Midbrain (tissue), 1 donor: ENCODE measurements at regions not wholly inside any gene's neighbourhood (a gene's known extent, or its start where the extent isn't known, plus 50 kb on each side); places are given as distances from the start of the nearest gene placed in this dataset.
"Not testable (repeated sequence)": the region's sequence is repeated elsewhere in the genome, so short reads cannot be mapped to it uniquely, and the experiment has no call there.

Source experiments
- DNase-seq: peaks from one replicate; lab custom pipeline; 2025; lab: John Stamatoyannopoulos, UW

GRCh38 chr10:131363416-131363815 is 51.9 kb upstream of the TCERG1L start:
- no peak for DNase-seq

GRCh38 chr10:131371571-131371970 is 60.0 kb upstream of the TCERG1L start:
- no peak for DNase-seq

- no peak for DNase-seq
These were observed 70.1 kb upstream of the TCERG1L start for GRCh38 chr10:131381576-131381975.

GRCh38 chr10:131385161-131385872 is 73.8 kb upstream of the TCERG1L start:
- DNase-seq, result not testable (repeated sequence)

GRCh38 chr10:131387018-131387529 is 75.6 kb upstream of the TCERG1L start:
- DNase-seq, result no peak

- DNase-seq, result no peak
These were observed 80.4 kb upstream of the TCERG1L start for GRCh38 chr10:131391936-131392335.

- DNase-seq, result no peak
These were observed 84.9 kb upstream of the TCERG1L start for GRCh38 chr10:131396121-131397050.

GRCh38 chr10:131398166-131398565 is 86.6 kb upstream of the TCERG1L start:
- DNase-seq, result no peak

- DNase-seq, result no peak
These were observed 88.5 kb upstream of the TCERG1L start for GRCh38 chr10:131399981-131400380.

- DNase-seq, result no peak
These were observed 89.0 kb upstream of the TCERG1L start for GRCh38 chr10:131400513-131400912.

GRCh38 chr10:131402771-131403650 is 91.5 kb upstream of the TCERG1L start:
- no peak for DNase-seq

GRCh38 chr10:131403936-131404335 is 92.4 kb upstream of the TCERG1L start:
- DNase-seq, result no peak

- DNase-seq, result no peak
These were observed 93.4 kb upstream of the TCERG1L start for GRCh38 chr10:131404886-131405285.

GRCh38 chr10:131406676-131407392 is 95.3 kb upstream of the TCERG1L start:
- no peak for DNase-seq

GRCh38 chr10:131418681-131419080 is 107.2 kb upstream of the TCERG1L start:
- DNase-seq, result no peak

- DNase-seq, result no peak
These were observed 108.3 kb upstream of the TCERG1L start for GRCh38 chr10:131419797-131420196.

- no peak for DNase-seq
These were observed 109.3 kb upstream of the TCERG1L start for GRCh38 chr10:131420867-131421266.

GRCh38 chr10:131421381-131421780 is 109.9 kb upstream of the TCERG1L start:
- DNase-seq, result no peak

- no peak for DNase-seq
These were observed 111.2 kb upstream of the TCERG1L start for GRCh38 chr10:131422731-131423130.

- no peak for DNase-seq
These were observed 112.5 kb upstream of the TCERG1L start for GRCh38 chr10:131424053-131424452.

GRCh38 chr10:131424836-131425491 is 113.4 kb upstream of the TCERG1L start:
- no peak for DNase-seq
